Calu3 (cell line): ENCODE measurements at regions not wholly inside any gene's neighbourhood (a gene's known extent, or its start where the extent isn't known, plus 50 kb on each side); places are given as distances from the start of the nearest gene placed in this dataset.

Experiments used
- BruUV-seq: library from RNA; stranded (reverse); fragments of 400-500 nt; replicated peaks from 2 replicates; lab custom pipeline; 2021; lab: Mats Ljungman, UMichigan
- CTCF ChIA-PET: fragments of 300-600 bp; sonication (Branson Sonifier 250); formaldehyde crosslinking; loops from one replicate; lab custom pipeline; 2022; ENCODE audit warnings: antibody characterized with exemption; lab: Charles Lee
- DNase-seq: peaks from one replicate; pipeline ENCODE4 v3.0.0; 2022
- H3K27ac Mint-ChIP-seq: one replicate; pipeline ENCODE4 v1.8.0; 2022; ENCODE audit warnings: mixed read lengths; ENCODE audit not compliant: unreplicated experiment
- H3K27me3 Mint-ChIP-seq: one replicate; pipeline ENCODE4 v1.8.0; 2022; ENCODE audit warnings: mixed read lengths; ENCODE audit not compliant: unreplicated experiment
- H3K36me3 Mint-ChIP-seq: one replicate; pipeline ENCODE4 v1.8.0; 2022; ENCODE audit warnings: mild to moderate bottlenecking, moderate library complexity, mixed read lengths; ENCODE audit not compliant: insufficient read depth, unreplicated experiment
- H3K4me1 Mint-ChIP-seq: one replicate; pipeline ENCODE4 v1.8.0; 2022; ENCODE audit warnings: mild to moderate bottlenecking, low read depth, mixed read lengths; ENCODE audit not compliant: unreplicated experiment
- H3K4me3 Mint-ChIP-seq: one replicate; pipeline ENCODE4 v1.8.0; 2022; ENCODE audit warnings: mild to moderate bottlenecking, low read depth, moderate library complexity, mixed read lengths; ENCODE audit not compliant: unreplicated experiment
- H3K9me3 Mint-ChIP-seq: one replicate; pipeline ENCODE4 v1.8.0; 2022; ENCODE audit warnings: low read depth, mixed read lengths; ENCODE audit not compliant: unreplicated experiment
- intact Hi-C: fragments of 100-400 bp; cut with micrococcal nuclease; formaldehyde crosslinking; loops from one replicate; pipeline ENCODE4 v1.10.0; 2022; ENCODE audit not compliant: unreplicated experiment
- TF ChIP-seq, protein P1 (sequence below): fragments of 200-600 bp; IDR thresholded peaks from one replicate; pipeline ENCODE4 v1.8.0; 2022; ENCODE audit warnings: antibody characterized with exemption; ENCODE audit not compliant: unreplicated experiment

DNA sequence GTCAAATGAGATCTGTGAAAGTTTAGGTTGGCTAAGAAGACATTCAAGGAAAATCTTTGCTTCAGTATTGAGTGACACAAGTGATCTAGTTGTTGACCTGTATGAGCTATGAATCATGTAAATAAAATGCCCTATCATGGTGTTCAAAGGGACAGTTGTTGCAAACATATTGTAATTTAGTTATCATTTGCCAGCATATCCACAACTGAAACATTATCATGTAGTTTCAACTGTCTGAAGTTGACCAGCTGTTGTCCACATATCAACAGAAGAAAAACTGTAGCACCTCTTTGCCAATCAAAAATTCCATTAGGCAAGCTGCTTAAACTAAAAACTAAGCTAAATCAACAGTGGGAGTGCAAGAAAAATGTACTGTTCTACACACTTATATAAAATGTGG is 527.1 kb upstream of the NRXN1 start:
- no peak for DNase-seq
- H3K9me3 Mint-ChIP-seq, result no peaks in the 10 kb centered on the region
- no TSS peak for BruUV-seq
- CTCF ChIA-PET, result no interaction called here
- TF ChIP-seq, protein P1, sequence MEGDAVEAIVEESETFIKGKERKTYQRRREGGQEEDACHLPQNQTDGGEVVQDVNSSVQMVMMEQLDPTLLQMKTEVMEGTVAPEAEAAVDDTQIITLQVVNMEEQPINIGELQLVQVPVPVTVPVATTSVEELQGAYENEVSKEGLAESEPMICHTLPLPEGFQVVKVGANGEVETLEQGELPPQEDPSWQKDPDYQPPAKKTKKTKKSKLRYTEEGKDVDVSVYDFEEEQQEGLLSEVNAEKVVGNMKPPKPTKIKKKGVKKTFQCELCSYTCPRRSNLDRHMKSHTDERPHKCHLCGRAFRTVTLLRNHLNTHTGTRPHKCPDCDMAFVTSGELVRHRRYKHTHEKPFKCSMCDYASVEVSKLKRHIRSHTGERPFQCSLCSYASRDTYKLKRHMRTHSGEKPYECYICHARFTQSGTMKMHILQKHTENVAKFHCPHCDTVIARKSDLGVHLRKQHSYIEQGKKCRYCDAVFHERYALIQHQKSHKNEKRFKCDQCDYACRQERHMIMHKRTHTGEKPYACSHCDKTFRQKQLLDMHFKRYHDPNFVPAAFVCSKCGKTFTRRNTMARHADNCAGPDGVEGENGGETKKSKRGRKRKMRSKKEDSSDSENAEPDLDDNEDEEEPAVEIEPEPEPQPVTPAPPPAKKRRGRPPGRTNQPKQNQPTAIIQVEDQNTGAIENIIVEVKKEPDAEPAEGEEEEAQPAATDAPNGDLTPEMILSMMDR, result no peak
- no peaks in the 10 kb centered on the region for H3K4me1 Mint-ChIP-seq
- no peaks in the 10 kb centered on the region for H3K27me3 Mint-ChIP-seq
- no peak overlapping the region for H3K27ac Mint-ChIP-seq
- no peaks in the 10 kb centered on the region for H3K36me3 Mint-ChIP-seq
- no peak overlapping the region for H3K4me3 Mint-ChIP-seq
- intact Hi-C loops, result no loop called here

DNA sequence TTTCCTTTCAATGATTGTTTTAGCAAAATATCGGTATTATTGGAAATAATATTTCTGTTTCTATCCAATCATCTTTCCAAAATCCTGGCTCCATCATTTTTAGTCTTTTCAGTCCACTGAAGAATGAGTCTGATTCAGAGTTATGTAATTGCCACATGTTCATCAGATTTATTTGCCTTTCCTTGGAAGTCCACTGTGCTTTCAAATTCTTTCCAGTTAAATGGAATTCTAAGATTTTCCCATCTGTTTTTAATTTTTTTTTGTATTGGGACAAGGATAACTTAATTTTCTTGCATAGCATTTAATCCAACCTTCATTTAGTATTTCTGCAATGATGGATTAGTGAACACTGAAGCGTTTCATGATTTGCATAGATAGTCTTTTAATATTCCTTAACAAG is 521.5 kb upstream of the NRXN1 start:
- Mint-ChIP-seq H3K36me3 (no peaks in the 10 kb centered on the region), H3K27me3 (no peaks in the 10 kb centered on the region), H3K27ac (no peak overlapping the region), H3K4me3 (no peak overlapping the region), H3K4me1 (no peaks in the 10 kb centered on the region), H3K9me3 (no peaks in the 10 kb centered on the region)
- no TSS peak for BruUV-seq
- CTCF ChIA-PET, result no interaction called here
- DNase-seq, result no peak
- intact Hi-C loops, result no loop called here
- TF ChIP-seq, protein P1, result no peak

DNA sequence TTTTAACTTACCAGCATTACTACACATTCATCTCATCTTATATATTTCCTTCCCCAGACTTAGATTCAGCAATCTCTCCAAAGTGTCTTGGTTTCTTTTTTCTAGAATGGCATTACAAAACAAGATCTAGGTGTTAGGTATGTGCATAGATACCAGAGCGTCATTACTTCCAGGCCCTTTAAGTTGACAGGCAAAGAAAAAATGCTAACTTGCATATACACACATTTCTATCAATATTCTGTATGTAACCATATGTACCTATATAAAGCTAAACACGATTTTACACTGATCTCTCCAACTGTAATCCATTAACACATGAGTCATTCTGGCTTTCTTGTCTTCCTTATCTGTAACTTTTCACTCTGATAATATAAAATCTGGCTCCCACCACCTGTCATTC is 503.8 kb upstream of the NRXN1 start:
- Mint-ChIP-seq H3K27ac (no peak overlapping the region), H3K4me1 (peaks cover 15% of the 10 kb centered on the region), H3K4me3 (no peak overlapping the region), H3K36me3 (no peaks in the 10 kb centered on the region), H3K9me3 (peaks cover 9% of the 10 kb centered on the region), H3K27me3 (no peaks in the 10 kb centered on the region)
- no TSS peak for BruUV-seq
- no peak for DNase-seq
- TF ChIP-seq, protein P1, result no peak
- CTCF ChIA-PET, result no interaction called here
- intact Hi-C loops, result no loop called here

DNA sequence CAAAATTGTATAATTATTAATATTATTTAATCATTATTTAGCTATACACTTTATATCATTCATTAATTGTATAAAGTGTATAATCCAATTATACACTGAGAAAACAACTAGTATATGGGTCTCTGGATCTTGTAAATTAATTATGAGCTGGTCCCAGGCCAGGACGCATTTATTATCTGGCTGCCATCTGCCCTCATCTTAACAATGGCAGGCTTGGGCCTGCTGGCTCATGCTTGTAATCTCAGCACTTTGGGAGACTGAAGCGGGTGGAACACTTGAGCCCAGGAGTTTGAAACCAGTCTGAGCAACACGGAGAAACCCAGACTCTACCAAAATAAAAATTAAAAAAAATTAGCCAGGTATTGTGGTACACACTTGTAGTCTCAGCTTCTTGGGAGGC is 502.2 kb upstream of the NRXN1 start:
- no peaks in the 10 kb centered on the region for H3K27me3 Mint-ChIP-seq
- TF ChIP-seq, protein P1, result no peak
- no peaks in the 10 kb centered on the region for H3K36me3 Mint-ChIP-seq
- no TSS peak for BruUV-seq
- CTCF ChIA-PET, result no interaction called here
- H3K27ac Mint-ChIP-seq, result no peak overlapping the region
- intact Hi-C loops, result no loop called here
- peaks cover 15% of the 10 kb centered on the region for H3K4me1 Mint-ChIP-seq
- no peak for DNase-seq
- peaks cover 11% of the 10 kb centered on the region for H3K9me3 Mint-ChIP-seq
- H3K4me3 Mint-ChIP-seq, result no peak overlapping the region
